ENCODE measurements at regions not wholly inside any gene's neighbourhood (a gene's known extent, or its start where the extent isn't known, plus 50 kb on each side); places are given as distances from the start of the nearest gene placed in this dataset.
"Not testable (repeated sequence)": the region's sequence is repeated elsewhere in the genome, so short reads cannot be mapped to it uniquely, and the experiment has no call there.

GRCh38 chr21:10270211-10270610 lies 251.2 kb upstream of the TPTE start:
- peak; percentile 45 for DNase-seq (ENCODE audit: low spot score)

GRCh38 chr21:10271666-10272207 lies 249.6 kb upstream of the TPTE start:
- peak; percentile 4 for DNase-seq (ENCODE audit: low spot score)

GRCh38 chr21:10272216-10272615 lies 249.2 kb upstream of the TPTE start:
- peak; percentile 20 for DNase-seq (ENCODE audit: low spot score)

DNA sequence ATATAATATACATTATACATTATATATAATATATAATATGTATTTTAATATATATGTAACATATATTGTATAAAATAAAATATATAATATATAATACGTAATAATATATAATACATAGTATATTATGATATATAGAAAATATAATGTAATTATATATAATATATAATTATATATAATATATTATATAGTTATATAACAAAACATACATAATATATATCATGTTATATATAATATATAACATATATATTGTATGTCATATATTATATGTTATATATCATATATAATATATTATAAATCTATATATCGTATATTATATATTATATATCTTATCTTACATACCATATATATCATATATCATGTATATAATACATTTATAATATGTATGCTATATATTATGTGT lies 248.2 kb upstream of the TPTE start:
- DNase-seq (ENCODE audit: low spot score) = no peak

GRCh38 chr21:10273794-10274338 lies 247.5 kb upstream of the TPTE start:
- DNase-seq (ENCODE audit: low spot score) = not testable (repeated sequence)
